ENCODE measurements at regions not wholly inside any gene's neighbourhood (a gene's known extent, or its start where the extent isn't known, plus 50 kb on each side); places are given as distances from the start of the nearest gene placed in this dataset.

DNA sequence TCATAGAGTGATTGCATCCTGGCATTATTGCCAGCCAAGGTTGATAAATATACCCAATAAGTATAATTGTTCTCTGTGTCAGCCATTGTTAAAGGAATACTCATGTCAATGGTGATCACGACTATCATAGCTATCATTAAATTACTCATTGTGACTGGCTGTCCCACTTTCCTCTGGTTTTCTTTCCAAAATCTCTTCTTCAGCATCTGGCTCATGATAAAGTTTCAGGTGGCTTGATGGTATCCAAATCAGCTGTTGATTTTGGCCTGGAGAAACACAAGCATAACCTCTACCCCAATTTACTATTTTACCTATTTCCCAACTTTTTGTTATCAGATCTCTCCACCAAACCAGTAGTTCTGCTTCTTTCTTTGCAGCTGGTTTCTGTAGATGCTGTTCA, 67.1 kb upstream of the SPIN2A start:
- no peak for DNase-seq (ENCODE audit: low read depth in 1 of 2, low spot score in 1 of 2)
- Histone ChIP-seq H3K9me3 (no peaks in the 10 kb centered on the region), H3K27ac (no peak overlapping the region), H3K4me3 (no peak overlapping the region), H3K4me2 (no peak overlapping the region), H3K4me1 (no peaks in the 10 kb centered on the region)
- no peak for ATAC-seq
- POLR2A ChIA-PET, result no interaction called here
- CTCF ChIA-PET, result no interaction called here
- no peak for TF ChIP-seq E2F6 (IDR thresholded peaks at IDR 0.05; ENCODE audit: borderline replicate concordance, low read depth)
- no peak for TF ChIP-seq EP300 (IDR thresholded peaks at IDR 0.05)
- no peak for TF ChIP-seq KDM1A (IDR thresholded peaks at IDR 0.05; ENCODE audit: low read depth)
- no peak for TF ChIP-seq NR3C1 (IDR thresholded peaks at IDR 0.05)
- no peak for TF ChIP-seq PHF8 (IDR thresholded peaks at IDR 0.05; ENCODE audit: borderline replicate concordance, low read depth)
- no peak for FAIRE-seq
- 40% methylated on average over 1 of the region's 1 CpG for WGBS (ENCODE audit: missing lambda C conversion rate)

GRCh38 chrX:57211906-57212305, 74.6 kb upstream of the FAAH2 start:
- no peak for TF ChIP-seq REST (IDR thresholded peaks at IDR 0.05)
- H3K4me2 ChIP-seq, result no peak overlapping the region
- POLR2A ChIA-PET, result no interaction called here
- H3K4me1 ChIP-seq, result no peaks in the 10 kb centered on the region
- 27% methylated on average over 1 of the region's 1 CpG for WGBS (ENCODE audit: missing lambda C conversion rate)
- ATAC-seq (no peak), DNase-seq (ENCODE audit: low read depth in 1 of 2, low spot score in 1 of 2) (no peak), FAIRE-seq (no peak)
- H3K27ac ChIP-seq, result no peak overlapping the region
- CTCF ChIA-PET, result no interaction called here
- H3K9me3 ChIP-seq, result no peaks in the 10 kb centered on the region
- no peak overlapping the region for H3K4me3 ChIP-seq

DNA sequence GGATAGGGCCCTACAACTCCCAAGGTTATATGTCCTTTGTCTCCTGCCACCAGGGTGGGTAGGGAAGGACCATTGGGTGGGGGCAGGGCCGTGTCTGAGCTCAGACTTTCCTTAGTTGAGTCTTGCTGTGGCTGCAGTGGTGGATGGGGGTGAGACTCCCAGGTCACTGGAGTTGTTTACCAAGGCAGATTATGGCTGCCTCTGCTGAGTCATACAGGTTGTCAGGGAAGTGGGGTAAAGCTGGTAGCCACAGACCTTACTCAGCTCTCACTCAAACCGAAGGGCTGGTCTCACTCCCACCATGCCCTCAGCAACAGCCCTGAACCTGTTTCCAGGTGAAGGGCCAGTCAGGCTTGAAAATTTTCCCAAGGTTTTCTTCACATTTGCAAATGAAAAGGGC, 58.8 kb upstream of the FAAH2 start:
- CTCF ChIA-PET, result no interaction called here
- H3K27ac ChIP-seq, result no peak overlapping the region
- POLR2A ChIA-PET, result no interaction called here
- TF ChIP-seq FOXS1 (CRISPR knock-in tag; IDR thresholded peaks at IDR 0.05), result no peak
- TF ChIP-seq ZC3H11A (IDR thresholded peaks at IDR 0.05), result no peak
- no peak for TF ChIP-seq TFCP2L1 (CRISPR knock-in tag; IDR thresholded peaks at IDR 0.05)
- no peak for TF ChIP-seq CHD2 (IDR thresholded peaks at IDR 0.05; ENCODE audit: low read length, partially characterized antibody)
- H3K9me3 ChIP-seq, result no peaks in the 10 kb centered on the region
- H3K4me2 ChIP-seq, result no peak overlapping the region
- H3K4me3 ChIP-seq, result no peak overlapping the region
- ATAC-seq, result no peak
- H3K4me1 ChIP-seq, result no peaks in the 10 kb centered on the region
- WGBS (ENCODE audit: missing lambda C conversion rate), result 62% methylated on average over 1 of the region's 2 CpGs
- DNase-seq (ENCODE audit: low read depth in 1 of 2, low spot score in 1 of 2), result no peak
- FAIRE-seq, result no peak

GRCh38 chrX:57232658-57233360, 53.7 kb upstream of the FAAH2 start:
- H3K9me3 ChIP-seq, result no peaks in the 10 kb centered on the region
- H3K4me3 ChIP-seq, result no peak overlapping the region
- H3K4me1 ChIP-seq, result no peaks in the 10 kb centered on the region
- no peak for DNase-seq (ENCODE audit: low read depth in 1 of 2, low spot score in 1 of 2)
- H3K4me2 ChIP-seq, result no peak overlapping the region
- WGBS (ENCODE audit: missing lambda C conversion rate), result 18% methylated on average over 3 of the region's 3 CpGs
- no peak for TF ChIP-seq SMC3 (IDR thresholded peaks at IDR 0.05)
- TF ChIP-seq, protein P1, sequence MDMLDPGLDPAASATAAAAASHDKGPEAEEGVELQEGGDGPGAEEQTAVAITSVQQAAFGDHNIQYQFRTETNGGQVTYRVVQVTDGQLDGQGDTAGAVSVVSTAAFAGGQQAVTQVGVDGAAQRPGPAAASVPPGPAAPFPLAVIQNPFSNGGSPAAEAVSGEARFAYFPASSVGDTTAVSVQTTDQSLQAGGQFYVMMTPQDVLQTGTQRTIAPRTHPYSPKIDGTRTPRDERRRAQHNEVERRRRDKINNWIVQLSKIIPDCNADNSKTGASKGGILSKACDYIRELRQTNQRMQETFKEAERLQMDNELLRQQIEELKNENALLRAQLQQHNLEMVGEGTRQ (IDR thresholded peaks at IDR 0.05), result 0 out of 2 replicates have a peak, but pooled peaks have one; percentile 6
- ATAC-seq, result no peak
- no peak overlapping the region for H3K27ac ChIP-seq
- POLR2A ChIA-PET, result no interaction called here
- CTCF ChIA-PET, result no interaction called here
- no peak for FAIRE-seq
